Colonic mucosa (tissue), 4 donors: ENCODE measurements at regions not wholly inside any gene's neighbourhood (a gene's known extent, or its start where the extent isn't known, plus 50 kb on each side); places are given as distances from the start of the nearest gene placed in this dataset.

Source experiments
- DNase-seq: peaks from one replicate; pipeline ENCODE4 v3.0.0-alpha.2; 2020
- H3K27ac ChIP-seq: fragments of 200-600 bp; one replicate; pipeline ENCODE4 v1.8.0; 2021
- H3K27me3 ChIP-seq: fragments of 200-600 bp; one replicate; pipeline ENCODE4 v1.8.0; 2021
- H3K36me3 ChIP-seq: fragments of 200-600 bp; one replicate; pipeline ENCODE4 v1.8.0; 2021
- H3K4me1 ChIP-seq: fragments of 200-600 bp; one replicate; pipeline ENCODE4 v1.8.0; 2021; ENCODE audit warnings: mild to moderate bottlenecking
- H3K4me3 ChIP-seq: fragments of 200-600 bp; one replicate; pipeline ENCODE4 v1.8.0; 2021
- H3K9ac ChIP-seq, 2 donors: one replicate each; pipeline ENCODE4 v1.7.0; 2013; ENCODE audit warnings: control low read depth in 2 of 2, low read depth in 2 of 2, low read length in 2 of 2
- H3K9me3 ChIP-seq: fragments of 200-600 bp; one replicate; pipeline ENCODE4 v1.8.0; 2021
- intact Hi-C: fragments of 100-400 bp; cut with DNase I; formaldehyde crosslinking; loops from one replicate; pipeline ENCODE4 v1.14.1; 2022
- TF ChIP-seq, protein P1 (sequence below): fragments of 200-600 bp; IDR thresholded peaks from one replicate; pipeline ENCODE4 v1.8.0; 2022; ENCODE audit warnings: antibody characterized with exemption, mild to moderate bottlenecking
- donor health status: healthy.
- donor health status: DM: no; HTN: no; CAD: no.
- donor health status: DM: no; HTN: no; CAD: no.

DNA sequence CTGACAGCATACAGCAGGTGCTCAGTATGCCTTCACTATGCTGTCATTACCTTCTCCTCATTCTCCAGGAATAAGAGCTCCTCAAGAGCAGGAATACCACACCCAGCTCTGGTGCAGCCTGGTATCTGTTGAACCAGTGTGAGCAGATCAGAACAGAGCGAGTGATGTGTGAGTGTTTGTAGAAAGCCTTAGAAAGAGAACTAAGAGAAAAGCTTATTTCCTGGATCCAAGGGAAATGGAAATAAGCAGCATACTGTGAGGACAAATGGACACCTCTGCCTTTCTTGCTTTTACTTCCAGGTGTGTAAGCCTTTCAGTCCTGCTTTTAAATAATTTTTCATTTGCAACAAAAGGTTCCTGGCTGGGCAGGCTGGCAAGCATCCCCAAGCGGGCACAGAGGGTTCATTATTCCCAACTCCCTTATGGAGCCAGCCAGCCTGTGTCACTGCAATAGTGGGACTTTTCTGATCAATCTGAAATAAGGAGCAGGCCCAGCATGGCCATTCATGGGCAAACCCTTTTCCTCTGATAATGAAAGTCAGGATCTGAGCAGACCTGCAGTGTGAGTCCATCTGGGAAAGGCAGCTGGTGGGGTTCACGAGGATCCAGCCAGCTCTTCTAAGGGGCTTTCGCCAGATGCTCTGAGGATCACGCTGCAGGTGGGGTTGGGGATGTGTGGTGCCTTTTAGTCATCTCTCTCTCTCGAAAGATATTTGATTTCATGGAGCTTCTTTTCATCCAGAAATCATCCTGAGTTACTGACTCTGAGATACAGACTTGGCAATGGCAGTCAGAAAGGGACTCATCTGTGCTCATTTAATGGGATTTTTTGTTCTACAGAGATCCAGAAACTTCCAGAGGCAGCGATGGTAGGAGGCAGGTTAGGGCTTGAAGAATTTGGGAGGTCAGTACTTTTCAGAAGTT, 594.9 kb upstream of the CFAP20DC start:
- Histone ChIP-seq H3K9ac (no peak overlapping the region), H3K27ac (no peak overlapping the region), H3K4me1 (no peaks in the 10 kb centered on the region), H3K4me3 (no peak overlapping the region), H3K36me3 (no peaks in the 10 kb centered on the region), H3K9me3 (no peaks in the 10 kb centered on the region), H3K27me3 (no peaks in the 10 kb centered on the region)
- TF ChIP-seq, protein P1, sequence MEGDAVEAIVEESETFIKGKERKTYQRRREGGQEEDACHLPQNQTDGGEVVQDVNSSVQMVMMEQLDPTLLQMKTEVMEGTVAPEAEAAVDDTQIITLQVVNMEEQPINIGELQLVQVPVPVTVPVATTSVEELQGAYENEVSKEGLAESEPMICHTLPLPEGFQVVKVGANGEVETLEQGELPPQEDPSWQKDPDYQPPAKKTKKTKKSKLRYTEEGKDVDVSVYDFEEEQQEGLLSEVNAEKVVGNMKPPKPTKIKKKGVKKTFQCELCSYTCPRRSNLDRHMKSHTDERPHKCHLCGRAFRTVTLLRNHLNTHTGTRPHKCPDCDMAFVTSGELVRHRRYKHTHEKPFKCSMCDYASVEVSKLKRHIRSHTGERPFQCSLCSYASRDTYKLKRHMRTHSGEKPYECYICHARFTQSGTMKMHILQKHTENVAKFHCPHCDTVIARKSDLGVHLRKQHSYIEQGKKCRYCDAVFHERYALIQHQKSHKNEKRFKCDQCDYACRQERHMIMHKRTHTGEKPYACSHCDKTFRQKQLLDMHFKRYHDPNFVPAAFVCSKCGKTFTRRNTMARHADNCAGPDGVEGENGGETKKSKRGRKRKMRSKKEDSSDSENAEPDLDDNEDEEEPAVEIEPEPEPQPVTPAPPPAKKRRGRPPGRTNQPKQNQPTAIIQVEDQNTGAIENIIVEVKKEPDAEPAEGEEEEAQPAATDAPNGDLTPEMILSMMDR = no peak
- intact Hi-C loops = no loop called here
- no peak for DNase-seq

- TF ChIP-seq, protein P1 = no peak
- H3K4me1 ChIP-seq = no peaks in the 10 kb centered on the region
- no peaks in the 10 kb centered on the region for H3K27me3 ChIP-seq
- no peak overlapping the region for H3K4me3 ChIP-seq
- H3K27ac ChIP-seq = no peak overlapping the region
- H3K9ac ChIP-seq = no peak overlapping the region
- no peaks in the 10 kb centered on the region for H3K9me3 ChIP-seq
- DNase-seq = no peak
- no peaks in the 10 kb centered on the region for H3K36me3 ChIP-seq
- intact Hi-C loops = no loop called here
These were observed 591.5 kb upstream of the CFAP20DC start for GRCh38 chr3:59641169-59641899.

- intact Hi-C loops = no loop called here
- Histone ChIP-seq H3K36me3 (no peaks in the 10 kb centered on the region), H3K27ac (no peak overlapping the region), H3K9ac (no peak overlapping the region), H3K9me3 (no peaks in the 10 kb centered on the region), H3K27me3 (no peaks in the 10 kb centered on the region), H3K4me3 (no peak overlapping the region), H3K4me1 (no peaks in the 10 kb centered on the region)
- TF ChIP-seq, protein P1 = no peak
- DNase-seq = no peak
These were observed 583.1 kb upstream of the CFAP20DC start for GRCh38 chr3:59632760-59633573.

DNA sequence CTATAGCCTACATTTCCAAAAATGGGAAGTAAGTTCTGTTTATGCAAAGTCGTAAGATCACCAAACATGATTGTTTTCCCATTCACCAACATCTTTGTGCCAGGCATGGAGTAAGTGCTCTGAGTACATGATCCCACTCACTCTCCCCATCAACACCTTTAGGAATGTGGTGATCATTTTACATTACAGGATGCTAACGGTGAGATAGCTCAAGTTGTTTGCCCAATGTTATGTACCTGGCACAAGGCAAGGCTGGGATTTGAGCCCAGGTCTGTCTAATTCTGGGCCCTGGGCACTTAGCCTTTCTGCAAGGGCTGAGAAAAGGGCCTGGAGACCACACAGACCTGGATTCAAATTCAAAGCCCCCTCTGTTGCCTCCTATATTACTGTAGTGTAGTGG, 581.7 kb upstream of the CFAP20DC start:
- H3K4me3 ChIP-seq = no peak overlapping the region
- no peaks in the 10 kb centered on the region for H3K9me3 ChIP-seq
- H3K4me1 ChIP-seq = no peaks in the 10 kb centered on the region
- no peak overlapping the region for H3K9ac ChIP-seq
- no peak overlapping the region for H3K27ac ChIP-seq
- DNase-seq = no peak
- intact Hi-C loops = no loop called here
- H3K36me3 ChIP-seq = no peaks in the 10 kb centered on the region
- H3K27me3 ChIP-seq = no peaks in the 10 kb centered on the region
- TF ChIP-seq, protein P1 = no peak

DNA sequence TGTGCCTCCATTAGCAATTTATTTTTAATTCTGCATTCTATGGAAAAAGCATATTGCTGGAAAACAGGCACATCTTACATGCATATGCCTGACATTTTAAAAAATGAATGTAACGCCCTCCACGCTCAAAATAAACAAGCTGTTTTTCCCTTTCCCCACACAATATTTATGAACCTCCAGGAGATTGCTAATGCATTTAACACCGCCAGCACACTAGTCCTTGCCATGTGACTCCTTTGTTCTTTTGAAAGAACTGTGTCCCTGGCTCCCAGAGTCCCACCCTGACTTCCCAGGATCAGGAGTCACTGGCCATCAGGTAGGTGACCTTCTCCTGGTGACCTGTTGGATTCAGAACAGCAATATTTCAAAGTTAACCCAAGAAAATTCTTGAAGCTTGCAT, 571.2 kb upstream of the CFAP20DC start:
- no peak overlapping the region for H3K27ac ChIP-seq
- intact Hi-C loops = no loop called here
- TF ChIP-seq, protein P1 = no peak
- no peaks in the 10 kb centered on the region for H3K36me3 ChIP-seq
- H3K9ac ChIP-seq = no peak overlapping the region
- H3K4me3 ChIP-seq = no peak overlapping the region
- H3K4me1 ChIP-seq = no peaks in the 10 kb centered on the region
- H3K27me3 ChIP-seq = no peaks in the 10 kb centered on the region
- no peaks in the 10 kb centered on the region for H3K9me3 ChIP-seq
- no peak for DNase-seq
